Keratinocyte (primary cell): ENCODE measurements at regions not wholly inside any gene's neighbourhood (a gene's known extent, or its start where the extent isn't known, plus 50 kb on each side); places are given as distances from the start of the nearest gene placed in this dataset.

Experiments used
- DNase-seq: peaks from one replicate; pipeline ENCODE4 v3.0.0-alpha.2; 2011; ENCODE audit warnings: low read depth, missing footprints, low spot score
- FAIRE-seq: peaks from 2 replicates; lab custom pipeline; 2011; peaks lifted over from hg19 to GRCh38; lab: Jason Lieb, UNC
- H2AFZ ChIP-seq: 2 replicates; pipeline ENCODE4 v1.6.0; 2012; ENCODE audit warnings: low read length, control low read depth, inconsistent platforms; ENCODE audit not compliant: control insufficient read depth
- H3K27ac ChIP-seq: 2 replicates; pipeline ENCODE4 v1.5.1; 2011; ENCODE audit warnings: low read length; ENCODE audit not compliant: control insufficient read depth, insufficient read depth
- H3K27me3 ChIP-seq: 3 replicates; pipeline ENCODE4 v1.6.0; 2011; ENCODE audit warnings: low read length; ENCODE audit not compliant: control insufficient read depth, insufficient read depth; ENCODE audit errors: extremely low read depth
- H3K36me3 ChIP-seq, 2 experiments: 2 replicates in 1 of 2; 3 replicates in 1 of 2; pipeline ENCODE4 v1.5.1; 2011; ENCODE audit warnings: low read length in 2 of 2, mild to moderate bottlenecking in 1 of 2; ENCODE audit not compliant: control insufficient read depth in 2 of 2, insufficient read depth in 2 of 2; ENCODE audit errors: extremely low read depth in 1 of 2
- H3K4me1 ChIP-seq: 3 replicates; pipeline ENCODE4 v1.5.1; 2011; ENCODE audit warnings: low read length; ENCODE audit not compliant: control insufficient read depth, insufficient read depth; ENCODE audit errors: extremely low read depth
- H3K4me2 ChIP-seq: 3 replicates; pipeline ENCODE4 v1.6.0; 2011; ENCODE audit warnings: low read depth, low read length; ENCODE audit not compliant: control insufficient read depth, insufficient read depth; ENCODE audit errors: extremely low read depth
- H3K4me3 ChIP-seq, 3 experiments: fragments of 200-600 bp in 1 of 3; sonication (generic) in 1 of 3; 2 replicates in 2 of 3; 3 replicates in 1 of 3; pipeline ENCODE4 v1.5.1; 2011 to 2016; ENCODE audit warnings: low read length in 3 of 3, mild to moderate bottlenecking in 3 of 3, control low read depth in 2 of 3, inconsistent platforms in 1 of 3, low read depth in 1 of 3, mixed read lengths in 1 of 3, mixed run types in 1 of 3, moderate library complexity in 1 of 3; ENCODE audit not compliant: control insufficient read depth in 2 of 3, insufficient read depth in 2 of 3; ENCODE audit errors: extremely low read depth in 1 of 3
- H3K79me2 ChIP-seq: 2 replicates; pipeline ENCODE4 v1.6.0; 2012; ENCODE audit warnings: low read length; ENCODE audit not compliant: control insufficient read depth, insufficient read depth
- H3K9ac ChIP-seq: 3 replicates; pipeline ENCODE4 v1.6.0; 2011; ENCODE audit warnings: low read length; ENCODE audit not compliant: control insufficient read depth, insufficient read depth; ENCODE audit errors: extremely low read depth
- H3K9me1 ChIP-seq: 3 replicates; pipeline ENCODE4 v1.6.0; 2011; ENCODE audit warnings: low read length; ENCODE audit not compliant: control insufficient read depth, insufficient read depth; ENCODE audit errors: extremely low read depth
- H3K9me3 ChIP-seq: 2 replicates; pipeline ENCODE4 v1.5.1; 2012; ENCODE audit warnings: low read depth, low read length; ENCODE audit not compliant: control insufficient read depth
- H4K20me1 ChIP-seq: 3 replicates; pipeline ENCODE4 v1.6.0; 2011; ENCODE audit warnings: low read length; ENCODE audit not compliant: control insufficient read depth, insufficient read depth; ENCODE audit errors: extremely low read depth
- EZH2 ChIP-seq: IDR thresholded peaks from one replicate; pipeline ENCODE4 v1.6.1; 2012; ENCODE audit warnings: inconsistent platforms, mild to moderate bottlenecking, low read length, moderate library complexity
- dilution Hi-C: fragments of 300-500 bp; cut with MboI; formaldehyde crosslinking; loops from one replicate; pipeline ENCODE4 v1.7.0; 2020; ENCODE audit warnings: low sequenced_read_pairs; ENCODE audit not compliant: extremely low pct_ligation_motif_present
- TF ChIP-seq, protein P1 (sequence below), 3 experiments: IDR thresholded peaks in 1 of 3; conservative IDR thresholded peaks in 1 of 3; optimal IDR thresholded peaks in 1 of 3; 2 replicates in 2 of 3; 3 replicates in 1 of 3; pipeline versions ENCODE3 to v1.5.1; 2011; ENCODE audit warnings: low read length in 3 of 3, mild to moderate bottlenecking in 3 of 3, moderate library complexity in 2 of 3, control low read depth in 1 of 3, inconsistent platforms in 1 of 3; ENCODE audit not compliant: insufficient read depth in 2 of 3; ENCODE audit errors: extremely low read depth in 1 of 3

DNA sequence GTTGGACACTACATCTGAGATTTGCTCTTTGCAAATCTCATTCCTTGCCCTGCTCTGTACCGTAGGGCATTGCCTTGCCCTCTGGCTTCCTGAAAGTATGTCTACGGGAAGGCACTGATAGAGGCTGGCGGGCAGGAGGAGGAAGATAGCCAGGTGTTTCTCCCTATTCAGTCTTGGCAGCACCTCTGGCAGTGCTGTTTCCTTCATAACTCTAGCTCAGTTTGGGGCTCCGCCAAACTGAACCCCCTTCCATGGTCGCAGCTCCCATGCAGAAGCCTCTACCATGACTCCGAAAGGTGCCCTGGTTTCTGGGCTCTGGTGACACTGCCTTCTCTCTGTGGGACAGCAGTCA, 122.3 kb upstream of the PRR20G start:
- FAIRE-seq (no peak), DNase-seq (no peak)
- H3K36me3 ChIP-seq: no peaks in the 10 kb centered on the region
- H3K4me1 ChIP-seq: no peaks in the 10 kb centered on the region
- H3K4me2 ChIP-seq: no peak overlapping the region
- no peak overlapping the region for H2AFZ ChIP-seq
- no peaks in the 10 kb centered on the region for H4K20me1 ChIP-seq
- no peak overlapping the region for H3K4me3 ChIP-seq
- no peak overlapping the region for H3K27ac ChIP-seq
- no peaks in the 10 kb centered on the region for H3K9me3 ChIP-seq
- no peak overlapping the region for H3K9ac ChIP-seq
- no peak for TF ChIP-seq EZH2
- TF ChIP-seq, protein P1, sequence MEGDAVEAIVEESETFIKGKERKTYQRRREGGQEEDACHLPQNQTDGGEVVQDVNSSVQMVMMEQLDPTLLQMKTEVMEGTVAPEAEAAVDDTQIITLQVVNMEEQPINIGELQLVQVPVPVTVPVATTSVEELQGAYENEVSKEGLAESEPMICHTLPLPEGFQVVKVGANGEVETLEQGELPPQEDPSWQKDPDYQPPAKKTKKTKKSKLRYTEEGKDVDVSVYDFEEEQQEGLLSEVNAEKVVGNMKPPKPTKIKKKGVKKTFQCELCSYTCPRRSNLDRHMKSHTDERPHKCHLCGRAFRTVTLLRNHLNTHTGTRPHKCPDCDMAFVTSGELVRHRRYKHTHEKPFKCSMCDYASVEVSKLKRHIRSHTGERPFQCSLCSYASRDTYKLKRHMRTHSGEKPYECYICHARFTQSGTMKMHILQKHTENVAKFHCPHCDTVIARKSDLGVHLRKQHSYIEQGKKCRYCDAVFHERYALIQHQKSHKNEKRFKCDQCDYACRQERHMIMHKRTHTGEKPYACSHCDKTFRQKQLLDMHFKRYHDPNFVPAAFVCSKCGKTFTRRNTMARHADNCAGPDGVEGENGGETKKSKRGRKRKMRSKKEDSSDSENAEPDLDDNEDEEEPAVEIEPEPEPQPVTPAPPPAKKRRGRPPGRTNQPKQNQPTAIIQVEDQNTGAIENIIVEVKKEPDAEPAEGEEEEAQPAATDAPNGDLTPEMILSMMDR (optimal IDR thresholded peaks at IDR 0.05 in 1 of 3, IDR thresholded peaks at IDR 0.05 in 1 of 3, conservative IDR thresholded peaks at IDR 0.05 in 1 of 3; ENCODE audit: extremely low read depth in 1 of 3, insufficient read depth in 2 of 3, low read length in 3 of 3): no peak
- H3K27me3 ChIP-seq: peaks cover 34% of the 10 kb centered on the region
- H3K79me2 ChIP-seq: no peaks in the 10 kb centered on the region
- H3K9me1 ChIP-seq: no peaks in the 10 kb centered on the region
- dilution Hi-C loops: no loop called here

DNA sequence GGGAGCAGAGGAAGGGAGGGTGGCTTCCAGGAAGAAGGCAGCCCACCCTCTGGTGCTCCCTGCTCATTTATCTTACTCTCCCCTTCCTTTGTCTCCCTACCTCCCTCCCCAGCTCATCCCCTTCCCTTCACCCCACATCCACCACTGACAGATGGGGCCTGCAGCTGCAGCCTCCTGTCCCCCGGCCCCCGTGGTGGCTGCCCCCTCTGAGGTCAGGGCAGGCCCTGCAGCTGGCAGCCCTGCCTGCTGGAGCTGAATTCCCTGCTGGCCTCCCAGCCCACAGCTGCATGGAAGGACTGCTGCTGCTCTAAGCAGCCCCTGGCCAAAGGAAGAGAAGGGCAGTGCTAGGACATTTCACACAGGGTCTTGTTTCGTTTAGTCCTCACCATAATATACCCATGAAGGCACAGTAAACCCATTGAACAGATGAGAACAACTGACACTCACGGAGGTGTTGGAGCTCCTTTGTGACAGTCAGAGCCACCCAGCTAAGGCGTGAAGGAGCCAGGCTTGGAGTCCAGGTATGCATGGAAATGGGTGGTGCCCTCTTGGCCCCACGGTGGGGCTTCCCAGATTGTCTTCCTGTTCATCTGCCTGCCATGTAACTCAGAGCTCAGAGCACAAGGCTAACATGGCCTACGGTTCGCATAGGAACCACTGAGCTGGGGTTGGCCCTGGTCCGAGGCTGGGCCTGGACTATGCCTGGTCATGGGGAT, 121.7 kb upstream of the PRR20G start:
- no peak for TF ChIP-seq EZH2
- TF ChIP-seq, protein P1 (optimal IDR thresholded peaks at IDR 0.05 in 1 of 3, IDR thresholded peaks at IDR 0.05 in 1 of 3, conservative IDR thresholded peaks at IDR 0.05 in 1 of 3; ENCODE audit: extremely low read depth in 1 of 3, insufficient read depth in 2 of 3, low read length in 3 of 3): no peak
- no peaks in the 10 kb centered on the region for H3K36me3 ChIP-seq
- dilution Hi-C loops: no loop called here
- H3K79me2 ChIP-seq: no peaks in the 10 kb centered on the region
- no peak overlapping the region for H3K4me2 ChIP-seq
- H3K9me1 ChIP-seq: no peaks in the 10 kb centered on the region
- FAIRE-seq (no peak), DNase-seq (no peak)
- H3K9ac ChIP-seq: no peak overlapping the region
- H3K4me3 ChIP-seq: no peak overlapping the region
- H3K27me3 ChIP-seq: peaks cover 30% of the 10 kb centered on the region
- no peak overlapping the region for H3K27ac ChIP-seq
- H2AFZ ChIP-seq: no peak overlapping the region
- H3K9me3 ChIP-seq: no peaks in the 10 kb centered on the region
- no peaks in the 10 kb centered on the region for H4K20me1 ChIP-seq
- H3K4me1 ChIP-seq: no peaks in the 10 kb centered on the region
